Erythroblast (primary cell): ENCODE measurements at regions not wholly inside any gene's neighbourhood (a gene's known extent, or its start where the extent isn't known, plus 50 kb on each side); places are given as distances from the start of the nearest gene placed in this dataset.
"Not testable (repeated sequence)": the region's sequence is repeated elsewhere in the genome, so short reads cannot be mapped to it uniquely, and the experiment has no call there.

Experiments used
- DNase-seq, 2 experiments: peaks; one replicate each; lab custom pipeline; 2025; lab: John Stamatoyannopoulos, UW
- GATA1 ChIP-seq: IDR thresholded peaks from 2 replicates; pipeline ENCODE4 v1.6.1; 2011; ENCODE audit warnings: low read depth, mild to moderate bottlenecking, control low read depth, low read length, moderate library complexity
- POLR2A ChIP-seq: IDR thresholded peaks from 2 replicates; pipeline ENCODE4 v1.6.1; 2011; ENCODE audit warnings: mild to moderate bottlenecking, low read length

DNA sequence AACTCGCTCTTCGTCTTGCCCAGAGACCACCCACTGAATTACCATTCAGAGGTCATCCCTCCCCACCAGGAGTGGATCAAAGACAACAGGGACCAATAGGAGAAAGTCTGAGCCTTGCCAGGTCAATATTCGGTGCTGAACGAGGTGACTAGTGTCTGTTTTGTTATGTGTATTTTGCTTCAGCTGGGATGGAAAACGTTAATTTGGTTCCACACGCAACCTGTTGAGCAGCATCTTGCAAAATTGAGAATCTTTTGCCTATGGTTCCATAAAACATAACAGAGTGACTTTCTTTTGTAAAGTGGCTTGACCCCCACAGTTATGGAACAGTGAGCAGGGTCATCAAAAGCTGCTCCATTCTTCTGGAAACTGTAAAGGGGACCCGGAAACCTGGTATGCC, 168.4 kb downstream of the MSX2 start:
- TF ChIP-seq POLR2A (no peak), GATA1 (no peak)
- no peak for DNase-seq

DNA sequence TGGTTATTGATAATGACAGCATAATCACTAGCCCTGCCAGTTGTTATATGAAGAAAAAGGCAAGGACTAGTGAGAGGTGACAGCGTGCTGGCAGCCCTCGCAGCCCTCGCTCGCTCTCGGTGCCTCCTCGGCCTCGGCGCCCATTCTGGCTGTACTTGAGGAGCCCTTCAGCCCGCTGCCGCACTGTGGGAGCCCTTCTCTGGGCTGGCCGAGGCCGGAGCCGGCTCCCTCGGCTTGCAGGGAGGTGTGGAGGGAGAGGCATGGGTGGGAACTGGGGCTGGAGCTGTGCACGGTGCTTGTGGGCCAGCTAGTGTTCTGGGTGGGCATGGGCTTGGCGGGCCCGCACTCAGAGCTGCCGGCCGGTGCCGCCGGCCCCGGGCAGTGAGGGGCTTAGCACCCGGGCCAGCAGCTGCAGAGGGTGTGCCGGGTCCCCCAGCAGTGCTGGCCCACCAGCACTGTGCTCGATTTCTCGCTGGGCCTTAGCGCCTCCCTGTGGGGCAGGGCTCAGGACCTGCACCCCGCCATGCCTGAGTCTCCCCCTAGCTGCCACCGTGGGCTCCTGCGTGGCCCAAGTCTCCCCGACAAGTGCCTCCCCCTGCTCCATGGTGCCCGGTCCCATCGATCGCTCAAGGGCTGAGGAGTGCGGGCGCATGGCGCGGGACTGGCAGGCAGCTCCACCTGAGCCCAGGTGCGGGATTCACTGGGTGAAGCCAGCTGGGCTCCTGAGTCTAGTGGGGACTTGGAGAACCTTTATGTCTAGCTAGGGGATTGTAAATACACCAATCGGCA, 156.2 kb downstream of the MSX2 start:
- not testable (repeated sequence) for DNase-seq

DNA sequence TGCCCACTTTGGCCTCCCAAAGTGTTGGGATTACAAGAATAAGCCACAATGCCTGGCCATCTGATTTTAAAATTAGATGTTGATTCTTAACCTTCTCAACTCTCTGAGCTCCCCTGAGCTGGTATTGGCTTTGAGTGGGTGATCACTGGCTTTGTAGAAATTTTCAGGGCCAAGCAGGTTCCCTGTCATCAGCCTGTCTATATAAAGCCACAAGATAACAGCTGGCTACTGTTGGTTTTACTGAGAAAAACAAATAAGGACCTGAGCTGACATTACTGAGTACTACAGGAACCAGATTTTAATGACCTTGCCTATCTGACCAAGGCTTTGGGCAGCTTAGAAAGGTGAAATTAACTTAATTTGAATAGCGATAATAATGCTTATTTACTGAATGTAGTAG, 153.6 kb downstream of the MSX2 start:
- TF ChIP-seq GATA1 = no peak
- no peak for TF ChIP-seq POLR2A
- DNase-seq = no peak

DNA sequence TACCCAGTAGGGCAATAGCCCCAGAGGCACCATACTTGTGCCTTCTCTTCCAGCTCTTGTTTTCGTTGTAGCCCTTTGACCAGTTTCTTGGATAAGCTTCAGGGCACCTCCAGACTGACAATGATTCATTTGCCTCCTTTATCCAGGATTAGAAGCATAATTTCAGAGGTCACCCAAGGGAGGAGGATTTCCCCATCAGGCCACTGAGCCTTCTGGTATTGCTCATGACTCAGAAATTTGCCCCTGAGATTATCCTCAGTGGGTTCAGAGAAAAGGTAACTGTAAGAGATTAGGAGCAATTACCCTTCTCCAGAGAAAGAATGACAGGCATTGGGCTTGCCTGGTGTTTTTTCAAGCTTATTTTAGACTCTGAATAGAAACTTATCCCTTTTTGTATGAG, 147.9 kb downstream of the MSX2 start:
- TF ChIP-seq GATA1 (no peak), POLR2A (no peak)
- DNase-seq = no peak

DNA sequence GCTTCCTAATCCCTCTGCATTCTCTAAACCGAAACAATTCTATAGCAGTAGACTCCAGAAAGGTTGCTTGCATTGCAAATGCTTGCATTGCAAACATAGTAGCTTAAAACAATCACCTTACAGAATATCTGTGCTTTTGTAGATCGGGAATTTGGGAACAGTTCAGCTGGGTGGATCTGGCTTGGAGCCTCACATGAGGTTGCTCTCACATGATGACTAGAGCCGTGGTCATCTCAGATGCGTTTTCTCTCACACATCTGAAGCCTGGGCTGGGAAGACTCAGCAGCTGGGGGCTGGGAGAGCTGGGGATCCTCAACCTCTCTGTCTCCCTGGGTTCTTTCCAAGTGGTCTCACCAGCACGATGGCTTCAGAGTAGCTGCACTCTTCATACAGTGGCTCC, 127.8 kb downstream of the MSX2 start:
- no peak for DNase-seq

DNA sequence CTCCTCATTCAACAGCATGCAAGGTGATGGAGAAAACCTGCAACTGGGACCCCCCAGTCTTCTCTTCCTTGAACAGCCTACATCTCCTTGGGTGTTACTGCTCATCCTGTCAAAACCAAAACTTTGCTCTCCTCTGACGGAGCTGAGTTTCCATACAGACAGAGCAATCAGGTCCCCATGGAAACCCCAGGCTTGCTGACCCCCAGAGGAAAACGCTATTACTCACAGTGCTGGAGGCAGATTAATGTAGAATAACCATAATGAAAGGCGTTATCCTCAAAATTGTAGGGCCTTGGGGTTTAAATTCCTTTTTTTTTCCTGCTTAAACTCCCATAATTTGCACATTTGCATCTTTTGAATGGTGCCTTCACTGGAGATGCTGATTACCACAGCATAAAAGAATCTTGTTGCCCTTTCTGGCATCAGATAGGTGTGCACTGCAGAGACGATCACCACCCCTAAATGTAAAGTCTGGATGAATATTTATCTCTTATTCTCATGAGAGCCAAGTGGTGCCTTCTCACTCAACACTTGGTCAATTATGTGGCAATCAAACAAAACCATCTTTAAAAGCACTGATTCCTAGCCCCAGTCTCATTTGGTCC, 126.3 kb downstream of the MSX2 start:
- TF ChIP-seq POLR2A (no peak), GATA1 (no peak)
- DNase-seq = no peak

More for the DNA sequence above, 127.8 kb downstream of the MSX2 start:
- TF ChIP-seq GATA1 (no peak), POLR2A (no peak)

DNA sequence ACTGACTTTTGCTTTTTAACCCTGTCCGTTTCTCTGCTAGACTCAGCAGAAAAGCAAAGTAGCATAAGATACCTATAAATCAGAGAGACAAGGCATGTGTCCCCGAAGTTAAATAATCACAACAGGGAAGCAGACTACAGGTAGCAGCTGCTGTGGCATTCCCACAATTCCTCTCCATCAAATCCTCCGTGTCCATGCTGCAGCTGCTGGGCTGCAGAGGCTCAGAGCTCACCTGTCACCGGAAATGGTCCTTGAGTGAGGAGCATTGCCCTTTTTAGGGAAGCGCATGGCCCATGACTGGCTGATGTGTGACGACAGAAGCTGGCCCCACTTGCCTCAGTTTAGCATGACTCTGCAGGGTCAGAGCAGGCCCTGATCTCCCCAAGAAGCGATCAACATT, 125.0 kb downstream of the MSX2 start:
- TF ChIP-seq GATA1 (no peak), POLR2A (no peak)
- DNase-seq = no peak

DNA sequence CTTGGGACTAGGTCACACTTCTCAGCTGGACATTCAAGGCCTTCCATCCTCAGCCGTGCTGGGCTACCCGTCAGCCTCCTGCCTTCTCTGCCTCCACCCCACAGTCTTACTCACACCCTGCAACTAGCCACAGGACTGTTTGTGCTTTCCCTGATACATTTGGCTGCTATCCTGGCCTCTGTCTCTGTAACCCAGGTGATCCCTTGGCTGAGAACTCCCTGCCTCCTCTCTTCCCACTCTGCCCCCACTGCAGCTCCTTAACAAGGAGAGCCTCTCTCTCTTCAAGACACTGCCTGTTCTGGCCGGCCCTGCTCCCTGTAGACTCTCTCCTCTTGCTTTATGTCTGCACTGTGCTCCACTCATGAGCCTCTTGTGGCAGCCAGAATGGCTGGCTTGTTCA, 120.6 kb downstream of the MSX2 start:
- DNase-seq = no peak
- no peak for TF ChIP-seq POLR2A
- no peak for TF ChIP-seq GATA1

DNA sequence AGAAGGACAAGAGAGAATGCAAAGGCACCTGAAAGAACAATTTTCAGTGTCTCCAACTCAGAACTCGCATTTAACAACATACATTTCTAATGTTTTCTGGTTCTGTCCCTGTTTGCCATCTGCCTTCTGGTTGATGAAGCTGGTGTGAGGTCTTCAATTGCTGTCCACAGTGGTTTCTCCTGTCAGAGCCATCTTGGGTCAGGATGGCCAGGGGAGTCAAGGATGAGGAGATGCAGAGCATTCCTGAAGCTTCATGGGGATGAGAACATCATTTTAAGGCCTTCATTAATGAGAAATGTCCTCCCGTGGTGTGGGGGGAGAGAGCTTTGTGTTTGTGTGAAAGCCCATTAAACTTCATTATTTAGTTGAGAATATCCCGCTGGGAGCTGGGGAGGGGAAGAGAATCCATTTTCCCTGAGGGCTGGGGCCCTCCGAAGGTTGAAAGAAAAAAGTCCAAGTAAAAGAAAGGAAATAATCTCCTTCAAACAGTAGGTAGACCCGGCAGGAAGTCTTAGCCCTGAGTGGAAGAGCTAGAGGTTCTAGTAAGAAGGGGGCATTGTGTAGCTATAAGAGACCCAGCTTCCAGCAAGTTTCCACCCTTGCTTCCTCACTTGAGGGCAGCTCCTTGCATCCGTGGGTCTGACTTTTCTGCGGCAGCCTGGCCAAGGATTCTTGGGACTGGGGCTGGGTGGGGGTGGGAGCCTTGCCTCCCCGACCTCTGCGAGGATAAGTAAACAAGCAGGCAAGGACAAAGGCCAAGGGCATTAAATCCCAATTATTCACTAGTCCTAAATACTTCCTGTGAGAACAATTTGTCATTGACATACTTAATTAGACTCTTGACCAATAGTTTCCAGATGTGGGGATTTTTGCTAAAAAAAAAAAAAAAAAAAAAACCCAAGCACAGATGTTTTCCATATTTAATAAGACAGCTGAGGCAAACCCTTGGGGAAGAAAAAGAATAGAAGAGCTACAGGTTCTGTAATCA, 119.2 kb downstream of the MSX2 start:
- DNase-seq = no peak
- TF ChIP-seq GATA1 (no peak), POLR2A (no peak)

DNA sequence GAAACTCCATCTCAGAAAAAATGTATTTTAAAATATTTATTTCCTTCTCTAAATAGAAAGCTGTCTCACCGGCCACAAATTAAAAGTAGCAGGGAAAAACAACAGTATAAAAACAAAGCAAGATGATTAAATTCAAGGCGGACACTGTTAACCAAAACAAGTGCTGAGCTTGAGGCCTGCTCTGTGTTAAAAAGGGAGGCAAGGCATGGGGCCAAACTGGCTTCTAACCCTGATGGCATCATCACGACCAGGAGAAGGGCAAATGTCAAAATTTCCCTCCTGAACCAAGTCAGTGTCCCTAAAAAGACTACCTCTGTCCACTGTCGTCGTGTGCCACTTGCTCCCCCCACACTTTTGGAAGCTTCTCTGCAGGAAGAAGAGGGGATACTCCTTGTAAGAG, 116.1 kb downstream of the MSX2 start:
- TF ChIP-seq GATA1 = no peak
- no peak for TF ChIP-seq POLR2A
- no peak for DNase-seq

DNA sequence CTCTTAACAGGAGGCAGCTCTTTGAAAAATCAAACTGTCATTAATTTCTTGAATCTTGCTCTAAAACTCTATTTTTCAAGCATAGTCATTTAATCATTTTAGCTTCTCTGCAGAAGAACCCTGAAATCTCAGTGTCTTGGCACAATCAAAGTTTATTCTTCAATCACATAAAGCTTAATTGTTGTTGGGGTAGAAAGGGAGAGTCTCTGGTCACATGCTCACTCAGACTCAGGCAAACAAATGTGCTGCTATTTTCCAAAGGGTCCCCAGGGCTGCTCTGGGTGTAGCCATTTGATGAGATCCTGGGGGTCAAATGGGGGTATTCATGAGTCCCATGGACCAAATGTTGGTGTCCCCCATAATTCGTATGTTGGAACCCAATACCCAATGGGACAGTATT, 114.8 kb downstream of the MSX2 start:
- DNase-seq = no peak
- TF ChIP-seq GATA1 = no peak
- no peak for TF ChIP-seq POLR2A

DNA sequence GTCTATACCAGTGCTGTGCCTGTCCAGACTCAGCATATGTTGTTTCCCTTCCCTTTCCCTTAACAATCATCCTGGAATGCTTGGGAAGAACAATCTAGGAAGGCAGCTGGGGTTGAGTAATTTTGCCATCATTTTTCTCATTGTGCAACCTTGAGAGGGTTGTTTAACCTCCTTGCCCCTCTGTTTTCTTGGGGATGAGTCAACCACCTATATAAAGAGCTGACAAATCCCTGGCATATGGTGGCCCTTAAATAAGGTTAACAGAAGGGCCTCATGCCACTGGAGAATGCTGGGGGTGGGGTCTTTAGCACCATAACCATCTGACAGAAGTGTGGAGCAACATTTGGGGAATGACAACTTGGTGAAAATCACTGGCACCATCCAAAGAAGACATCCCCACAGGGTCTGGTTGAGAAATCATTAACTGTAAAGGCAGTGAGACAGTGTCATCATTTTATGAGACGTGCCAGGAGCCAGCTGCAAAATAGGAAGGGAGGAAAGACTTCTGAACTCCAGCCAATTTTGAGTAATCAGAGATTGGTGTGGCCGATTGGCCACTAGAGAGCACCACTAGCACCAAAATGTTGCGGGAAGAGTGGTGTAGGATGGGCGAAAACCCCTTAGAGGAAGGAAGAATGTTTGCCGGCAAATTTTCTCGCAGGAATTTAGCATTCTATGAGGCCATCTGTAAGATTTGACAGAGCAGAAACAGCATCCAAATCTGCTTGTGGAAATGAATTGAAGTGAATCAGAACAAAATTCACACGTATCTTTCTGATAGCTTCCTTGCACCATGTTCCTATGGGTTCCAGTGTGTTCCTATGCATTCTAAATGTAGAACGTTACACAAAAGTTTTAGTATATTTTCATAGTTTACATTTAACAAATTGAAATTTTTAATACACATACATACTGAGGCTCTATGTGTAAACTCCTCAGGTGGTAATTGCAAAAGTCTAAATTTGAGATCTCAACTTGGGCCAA, 113.8 kb downstream of the MSX2 start:
- TF ChIP-seq POLR2A = no peak
- no peak for TF ChIP-seq GATA1
- DNase-seq = no peak

DNA sequence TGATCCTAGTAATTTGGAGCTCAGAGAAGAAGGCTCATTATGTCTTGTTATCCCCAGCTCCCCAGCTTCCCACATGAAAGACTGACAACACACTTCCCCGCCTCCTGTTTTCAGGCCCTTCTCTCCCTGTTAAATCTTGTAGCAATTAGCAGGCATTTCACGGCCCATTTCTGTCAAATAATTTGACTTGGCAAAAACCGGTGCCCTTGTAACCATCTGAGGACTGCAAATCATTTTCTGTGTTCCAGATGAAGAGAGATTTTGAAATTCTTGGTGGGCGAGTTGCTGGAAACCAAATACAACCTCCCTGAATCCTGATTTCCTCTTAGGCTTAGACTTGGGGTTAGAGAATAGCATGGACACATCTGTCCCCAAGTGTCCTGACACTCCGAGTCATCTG, 109.7 kb downstream of the MSX2 start:
- no peak for TF ChIP-seq GATA1
- no peak for TF ChIP-seq POLR2A
- DNase-seq = no peak
